RPMI8226 (cell line): ENCODE measurements at regions not wholly inside any gene's neighbourhood (a gene's known extent, or its start where the extent isn't known, plus 50 kb on each side); places are given as distances from the start of the nearest gene placed in this dataset.

ENCODE experiments used
- DNase-seq: peaks from one replicate; pipeline ENCODE4 v3.0.0-alpha.2; 2015

GRCh38 chr10:107383357-107383756 is 218.9 kb upstream of the SORCS1 start:
- no peak for DNase-seq

DNA sequence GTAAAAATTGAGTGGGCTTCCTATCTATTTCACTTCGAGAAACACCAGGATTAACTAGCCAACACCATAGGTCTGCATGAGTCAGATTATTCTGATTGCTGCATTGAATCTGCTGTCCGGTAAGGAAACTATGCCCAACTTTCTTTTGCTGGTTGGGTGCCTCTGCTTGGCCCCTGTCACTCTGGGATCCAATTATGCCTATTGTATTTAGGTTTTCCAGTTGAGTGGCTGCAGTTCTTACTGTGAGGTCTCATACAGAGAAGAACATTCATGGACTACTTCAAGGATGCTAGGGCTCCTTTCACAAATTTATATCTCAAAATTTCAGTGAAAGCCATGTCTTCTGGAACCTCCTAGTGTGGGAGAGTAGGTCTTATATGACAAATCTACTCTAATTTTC is 215.1 kb upstream of the SORCS1 start:
- no peak for DNase-seq

- no peak for DNase-seq
Measured at GRCh38 chr10:107371801-107372200, 207.3 kb upstream of the SORCS1 start.

DNA sequence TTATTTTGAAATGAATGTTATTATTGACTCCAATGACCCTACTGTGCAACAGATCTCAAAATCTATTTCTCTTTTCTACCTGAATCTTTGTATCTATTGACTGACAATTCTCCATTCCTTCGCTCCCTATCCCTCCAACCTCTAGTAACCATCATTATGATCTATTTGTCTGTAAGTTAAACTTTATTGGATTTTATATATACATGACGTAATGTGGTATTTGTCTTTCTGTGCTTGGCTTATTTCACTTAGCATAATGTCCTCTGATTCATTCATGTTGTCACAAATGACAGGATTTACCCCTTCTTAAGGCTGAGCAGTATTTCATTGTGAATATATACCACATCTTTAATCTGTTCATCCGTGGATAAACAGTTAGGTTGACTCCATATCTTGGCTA is 200.4 kb upstream of the SORCS1 start:
- no peak for DNase-seq

DNA sequence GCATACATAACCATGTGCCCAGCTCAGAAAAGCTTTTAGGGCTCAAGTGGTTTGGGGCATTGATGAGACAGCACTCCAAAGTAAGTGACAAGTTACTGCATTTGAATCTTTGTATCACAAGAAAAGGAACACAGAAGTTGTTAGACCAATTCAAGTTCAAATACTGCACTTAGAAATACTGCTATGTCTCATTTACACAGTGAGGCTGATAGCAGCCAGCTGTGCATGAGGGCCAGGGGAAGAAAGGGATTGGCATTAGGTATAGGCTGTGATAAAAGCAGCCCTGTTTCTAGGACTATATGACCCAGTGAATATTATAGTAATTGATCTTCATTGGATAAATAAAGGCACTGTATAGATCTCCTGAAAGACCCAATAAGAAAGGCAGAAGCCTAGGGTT is 197.8 kb upstream of the SORCS1 start:
- no peak for DNase-seq

- DNase-seq, result no peak
Measured at GRCh38 chr10:107357033-107357432, 192.5 kb upstream of the SORCS1 start.

DNA sequence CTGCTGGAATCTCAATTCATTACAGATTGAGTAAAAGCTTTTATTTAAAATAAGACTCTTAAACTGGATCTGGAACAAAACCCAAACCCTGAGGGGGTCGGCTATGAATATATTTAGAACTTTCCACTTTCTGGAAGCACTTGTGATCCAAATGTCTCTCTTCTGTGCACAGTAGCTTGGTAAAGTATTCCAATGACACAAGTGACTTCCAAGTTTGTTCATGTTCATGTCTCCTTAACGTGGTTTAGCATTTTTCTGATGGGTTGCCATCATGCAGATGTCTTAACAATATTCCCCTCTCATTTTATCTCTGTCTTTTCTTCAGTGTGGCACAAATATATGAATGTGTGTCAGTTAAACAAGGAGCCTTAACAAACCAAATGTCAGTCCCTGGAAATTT is 191.9 kb upstream of the SORCS1 start:
- no peak for DNase-seq

- no peak for DNase-seq
Measured at GRCh38 chr10:107342711-107343110, 178.2 kb upstream of the SORCS1 start.

DNA sequence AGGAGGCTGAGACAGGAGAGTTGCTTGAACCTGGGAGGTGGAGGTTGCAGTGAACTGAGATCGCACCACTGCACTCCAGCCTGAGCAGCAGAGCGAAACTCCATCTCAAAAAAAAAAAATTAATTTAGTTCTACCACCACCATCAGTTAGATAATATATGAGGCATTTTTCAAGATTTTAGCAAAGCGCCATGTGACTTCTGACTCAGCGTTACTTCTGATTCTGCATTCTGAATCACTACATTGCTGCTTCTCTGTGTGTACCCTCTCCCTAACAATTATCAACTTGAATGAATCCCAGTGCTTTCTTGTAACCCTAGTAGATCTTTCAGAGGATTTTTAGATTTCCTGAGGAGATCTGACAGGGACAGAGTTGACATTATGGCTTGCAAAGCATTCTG is 176.8 kb upstream of the SORCS1 start:
- DNase-seq, result no peak

DNA sequence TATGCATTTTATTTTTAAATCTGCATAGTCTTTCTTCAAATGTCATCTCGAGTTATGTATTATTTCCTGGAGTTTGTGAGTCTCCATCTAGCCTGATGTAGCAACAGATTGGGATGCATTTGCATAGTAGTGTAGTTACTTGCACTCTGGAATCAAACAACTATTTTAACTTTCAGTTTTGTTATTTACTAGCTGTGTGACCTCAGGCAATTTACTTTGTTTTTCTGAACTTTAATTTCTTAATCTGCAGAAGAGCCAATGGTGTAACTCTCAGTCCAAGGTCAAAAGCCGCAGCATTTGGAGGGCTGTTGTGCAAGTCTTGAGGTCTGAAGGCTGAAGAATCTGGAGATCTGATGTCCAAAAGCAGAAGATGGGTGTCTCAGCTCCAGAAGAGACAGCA is 175.8 kb upstream of the SORCS1 start:
- no peak for DNase-seq

DNA sequence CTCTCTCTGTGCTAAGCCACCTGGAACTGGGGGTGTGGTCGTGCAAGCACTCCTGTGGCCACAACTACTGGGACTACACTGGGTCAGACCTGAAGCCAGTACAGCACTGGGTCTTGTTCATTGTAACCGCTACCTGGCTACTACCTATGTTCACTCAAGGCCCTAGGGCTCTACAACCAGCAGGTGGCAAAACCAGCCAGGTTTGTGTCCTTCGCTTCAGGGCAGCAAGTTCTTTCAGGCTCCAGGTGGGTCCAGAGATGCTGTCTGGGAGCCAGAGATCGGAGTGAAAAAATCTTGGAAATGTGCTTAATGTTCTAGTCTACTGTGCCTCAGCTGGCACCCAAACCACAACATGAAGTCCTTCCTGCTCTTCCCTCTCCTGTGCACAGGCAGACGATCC is 171.6 kb upstream of the SORCS1 start:
- DNase-seq, result no peak

DNA sequence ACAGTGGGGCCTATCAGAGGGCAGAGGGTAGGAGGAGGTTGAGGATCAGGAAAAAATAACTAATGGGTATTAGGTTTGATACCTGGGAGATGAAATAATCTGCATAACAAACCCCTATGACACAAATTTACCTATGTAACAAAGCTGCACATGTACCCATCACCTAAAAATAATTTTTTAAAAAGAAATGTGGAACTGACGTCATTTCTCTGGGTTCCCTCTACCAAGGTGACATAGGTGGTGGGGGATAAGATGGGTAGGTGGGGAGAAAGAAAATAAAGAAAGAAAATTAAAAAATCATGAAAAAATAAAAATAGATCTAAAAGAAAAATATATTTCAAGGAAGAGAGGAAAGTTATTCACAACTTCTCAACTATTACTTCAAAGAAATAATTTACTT is 153.1 kb upstream of the SORCS1 start:
- DNase-seq, result no peak

DNA sequence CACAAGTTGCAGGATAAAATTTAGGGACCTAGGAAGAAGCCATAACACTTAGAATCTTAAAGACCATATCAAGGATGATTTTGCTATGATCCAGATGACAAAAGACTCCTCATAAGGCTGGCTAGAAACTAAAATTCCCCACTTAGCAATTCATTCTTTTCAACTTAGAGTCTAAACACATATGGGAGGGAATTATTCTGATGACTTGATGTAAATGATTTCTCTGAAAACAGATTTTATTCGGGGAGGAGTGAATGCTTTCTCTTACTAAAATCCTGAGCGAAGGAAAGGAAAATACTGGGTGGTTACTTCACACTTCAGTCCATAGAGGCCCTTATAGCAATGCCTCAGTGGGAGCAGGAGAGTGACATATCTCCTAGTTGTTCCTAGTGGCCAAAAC is 138.7 kb upstream of the SORCS1 start:
- DNase-seq, result no peak

GRCh38 chr10:107299606-107300005 is 135.1 kb upstream of the SORCS1 start:
- no peak for DNase-seq

GRCh38 chr10:107284187-107284586 is 119.7 kb upstream of the SORCS1 start:
- DNase-seq, result no peak

DNA sequence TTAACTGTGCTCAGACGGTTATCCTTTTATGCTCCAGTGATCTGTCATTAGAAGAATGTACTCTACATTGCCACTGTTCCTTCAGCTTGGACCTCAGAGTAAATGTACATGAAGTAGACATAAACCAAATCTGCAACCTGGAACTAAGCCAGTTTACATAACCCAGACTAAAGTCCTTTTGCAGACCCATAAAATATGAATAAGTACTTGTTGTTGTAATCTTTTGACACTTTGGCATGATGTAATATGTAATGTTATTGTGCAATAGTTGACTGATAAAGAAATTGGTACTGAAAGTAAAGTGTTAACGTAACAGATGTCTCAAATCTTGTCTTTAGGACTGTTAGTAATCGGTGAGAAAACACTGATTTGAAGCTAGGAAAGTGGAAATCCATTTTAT is 115.8 kb upstream of the SORCS1 start:
- DNase-seq, result no peak

DNA sequence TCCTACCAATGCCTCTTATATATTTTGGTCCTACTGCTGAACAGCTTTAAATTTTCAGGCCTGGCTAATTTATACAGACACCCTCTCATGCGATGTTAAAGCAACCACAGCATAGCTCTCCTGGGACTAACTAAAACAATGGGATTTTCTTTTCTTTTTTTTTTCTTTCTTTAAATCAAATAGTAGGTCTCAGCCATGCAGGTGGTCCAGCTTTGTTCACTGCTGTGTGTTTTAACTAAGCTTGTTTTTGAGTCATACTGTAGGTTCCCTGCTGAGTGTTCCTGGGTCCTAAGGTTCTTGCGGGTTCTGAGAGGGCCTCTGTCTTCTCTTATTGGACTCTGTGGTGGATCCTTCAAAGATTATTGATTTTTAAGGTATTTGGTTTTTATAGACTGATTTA is 113.1 kb upstream of the SORCS1 start:
- no peak for DNase-seq

- DNase-seq, result no peak
Measured at GRCh38 chr10:107275806-107276205, 111.3 kb upstream of the SORCS1 start.

DNA sequence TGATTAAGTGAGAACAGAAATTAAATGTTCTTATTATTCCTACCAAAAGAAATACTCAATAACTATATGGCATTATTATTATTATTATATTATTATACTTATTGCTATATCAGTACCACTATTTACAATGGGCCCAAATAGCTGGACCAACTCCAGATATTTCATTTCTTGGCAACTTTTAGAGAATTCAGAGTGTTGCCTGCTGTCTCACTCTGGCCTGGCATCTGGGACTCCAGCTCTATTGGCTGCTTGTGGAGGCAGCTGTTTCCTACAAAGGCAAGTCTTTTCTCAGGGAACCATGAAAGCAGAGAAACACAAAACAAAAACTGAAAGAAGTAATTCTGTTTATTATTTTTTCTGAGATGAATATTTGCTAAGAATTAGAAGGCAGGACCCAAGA is 105.1 kb upstream of the SORCS1 start:
- DNase-seq, result no peak

DNA sequence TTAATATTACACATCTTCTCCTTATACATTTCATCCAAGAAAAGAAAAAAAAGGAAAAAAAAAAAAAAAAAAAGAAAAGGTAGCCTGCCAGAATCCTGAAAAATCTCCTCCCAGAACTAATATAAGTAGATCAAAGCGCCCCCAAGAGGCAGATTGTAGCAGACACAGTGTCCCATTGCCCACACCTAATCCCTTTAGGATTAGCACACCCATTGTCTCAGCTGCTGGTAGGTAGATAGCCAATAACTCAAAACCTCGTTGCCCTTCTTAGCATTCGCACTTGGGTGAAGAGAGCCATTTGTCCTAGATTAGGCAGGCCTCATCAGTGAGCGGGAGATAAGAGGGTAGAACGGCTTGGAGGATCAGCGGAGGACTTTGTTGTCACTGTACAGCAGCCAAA is 100.2 kb upstream of the SORCS1 start:
- no peak for DNase-seq

DNA sequence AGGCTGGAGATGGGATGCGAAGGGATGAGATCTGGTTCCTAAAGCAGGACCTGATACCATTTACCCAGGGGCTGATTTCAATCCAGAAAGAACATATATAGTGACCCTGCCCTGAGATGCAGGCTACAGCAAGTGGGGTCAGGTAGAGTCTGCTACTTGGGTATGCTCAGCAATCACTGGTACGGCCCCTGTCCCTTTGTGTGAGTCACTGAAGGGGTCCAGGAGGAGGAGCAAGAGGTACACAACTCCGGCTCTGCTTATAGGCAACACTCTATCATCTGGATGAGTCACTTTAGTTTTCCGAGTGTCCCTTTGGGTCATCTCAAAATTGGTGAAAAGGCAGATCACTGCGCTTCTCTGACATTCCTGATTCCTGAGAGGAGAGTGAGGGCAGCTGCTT is 79.6 kb upstream of the SORCS1 start:
- DNase-seq, result no peak

DNA sequence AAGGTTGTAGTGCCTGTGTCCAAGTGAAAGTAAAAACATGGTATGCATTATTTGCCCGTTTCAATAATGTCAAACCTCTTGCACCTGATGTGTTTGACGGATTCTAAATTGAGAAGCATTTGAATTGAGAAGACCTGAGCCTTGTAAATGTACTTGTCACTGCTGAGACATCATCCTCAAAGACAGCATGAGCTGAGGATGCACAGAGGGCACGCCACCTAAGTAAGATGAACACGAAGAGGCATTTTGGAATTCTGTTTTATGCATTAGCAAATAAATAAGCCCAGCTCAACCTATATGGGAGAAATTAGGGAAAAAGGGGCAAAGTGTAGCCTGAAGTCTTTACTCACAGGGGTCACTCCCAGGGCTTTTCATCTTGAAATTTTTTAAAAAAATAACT is 73.8 kb upstream of the SORCS1 start:
- DNase-seq, result no peak

DNA sequence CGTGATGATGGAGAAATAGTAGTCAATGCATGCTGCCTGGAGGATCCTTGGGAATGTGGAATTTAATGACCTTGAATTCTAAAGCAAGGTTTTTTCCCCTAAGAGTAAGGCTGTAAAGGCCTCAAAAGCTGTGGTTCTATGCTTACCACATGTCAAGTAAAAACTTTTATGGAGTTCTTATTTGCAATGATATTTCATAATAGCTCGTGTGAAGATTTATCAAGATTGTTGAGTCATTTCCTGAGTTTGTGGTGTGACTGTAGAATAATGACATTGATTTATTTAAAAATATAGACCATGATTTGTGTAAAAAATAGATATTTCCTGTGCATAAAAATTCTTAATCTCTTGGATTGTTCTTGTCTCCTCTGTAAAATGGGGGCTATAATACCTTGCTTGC is 67.5 kb upstream of the SORCS1 start:
- no peak for DNase-seq

GRCh38 chr10:107230887-107231286 is 66.4 kb upstream of the SORCS1 start:
- DNase-seq, result no peak

DNA sequence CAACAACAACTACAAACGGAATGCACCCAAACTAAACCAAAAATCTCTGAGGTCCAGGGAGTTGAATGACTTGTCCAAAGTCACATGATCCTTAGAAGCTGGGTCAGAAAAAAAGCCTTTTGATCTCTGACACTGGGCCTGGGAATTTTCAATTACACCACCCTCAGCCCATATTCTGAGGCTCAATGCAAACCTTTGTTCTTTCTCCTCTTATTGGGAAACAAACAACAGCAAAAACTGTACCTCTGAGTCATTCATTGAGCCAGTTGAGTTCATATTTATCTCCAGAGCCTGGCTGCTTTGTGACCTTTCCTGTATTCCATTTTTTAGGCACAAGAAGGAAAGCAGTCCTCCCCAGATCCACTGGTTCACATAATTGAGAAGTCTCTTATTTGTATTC is 51.2 kb upstream of the SORCS1 start:
- no peak for DNase-seq
